HT1080 (cell line): ENCODE measurements at regions not wholly inside any gene's neighbourhood (a gene's known extent, or its start where the extent isn't known, plus 50 kb on each side); places are given as distances from the start of the nearest gene placed in this dataset. TPM values are rescaled to one million over a fixed set of nuclear protein-coding genes. Genes with fewer than 3 reads are reported as not detected.
A peak's percentile ranks its signal among the peaks of the same experiment; 100 is the strongest.

ENCODE experiments used
- DNase-seq: peaks from one replicate; pipeline ENCODE4 v3.0.0-alpha.2; 2015; ENCODE audit warnings: low read depth
- small RNA-seq: library from RNA; depleted of rRNA; stranded (forward); fragments of <200 nt; gene quantifications from one replicate; pipeline ENCODE3, GENCODE V24; 2014

DNA sequence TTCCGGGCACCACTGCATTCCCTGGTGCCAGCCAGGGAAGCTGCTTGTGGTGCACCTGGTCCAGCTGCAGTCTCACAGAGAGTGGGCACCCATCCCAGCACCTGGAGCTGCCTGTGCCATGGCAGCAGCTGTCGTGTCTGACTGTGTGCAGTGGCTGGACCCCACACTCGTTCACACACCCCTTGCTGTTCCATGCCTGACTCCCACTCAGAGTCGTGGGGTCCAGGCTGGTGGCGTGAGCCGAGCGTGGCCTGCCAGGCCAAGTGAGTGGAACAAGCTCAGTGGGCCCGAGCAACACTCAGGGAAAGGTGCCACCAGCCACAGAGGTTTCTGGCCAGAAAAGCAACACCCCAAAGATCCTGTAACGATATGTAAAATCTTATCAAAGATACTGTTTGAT lies 97.2 kb upstream of the KCNK1 start:
- DNase-seq: no peak

DNA sequence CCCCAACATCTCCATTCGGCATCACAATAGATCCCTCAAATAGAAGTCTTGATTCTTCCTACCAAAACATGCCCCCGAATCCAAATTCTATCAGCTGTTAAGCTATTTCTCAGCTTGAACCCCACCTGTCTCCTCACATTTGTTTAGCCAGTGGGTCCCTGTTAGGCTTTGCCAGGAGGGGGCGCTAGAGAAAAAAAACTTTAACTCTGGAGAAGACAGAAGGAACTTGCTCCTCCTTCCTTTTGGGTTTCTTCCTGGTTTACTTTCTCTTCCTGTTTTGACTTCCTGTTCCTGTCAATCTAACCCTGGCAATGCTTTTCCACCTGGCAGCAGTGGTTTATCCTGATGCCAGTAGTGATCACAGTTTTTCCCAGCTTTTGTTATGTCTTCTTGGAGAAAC lies 95.6 kb upstream of the KCNK1 start:
- peak; percentile 48 for DNase-seq

DNA sequence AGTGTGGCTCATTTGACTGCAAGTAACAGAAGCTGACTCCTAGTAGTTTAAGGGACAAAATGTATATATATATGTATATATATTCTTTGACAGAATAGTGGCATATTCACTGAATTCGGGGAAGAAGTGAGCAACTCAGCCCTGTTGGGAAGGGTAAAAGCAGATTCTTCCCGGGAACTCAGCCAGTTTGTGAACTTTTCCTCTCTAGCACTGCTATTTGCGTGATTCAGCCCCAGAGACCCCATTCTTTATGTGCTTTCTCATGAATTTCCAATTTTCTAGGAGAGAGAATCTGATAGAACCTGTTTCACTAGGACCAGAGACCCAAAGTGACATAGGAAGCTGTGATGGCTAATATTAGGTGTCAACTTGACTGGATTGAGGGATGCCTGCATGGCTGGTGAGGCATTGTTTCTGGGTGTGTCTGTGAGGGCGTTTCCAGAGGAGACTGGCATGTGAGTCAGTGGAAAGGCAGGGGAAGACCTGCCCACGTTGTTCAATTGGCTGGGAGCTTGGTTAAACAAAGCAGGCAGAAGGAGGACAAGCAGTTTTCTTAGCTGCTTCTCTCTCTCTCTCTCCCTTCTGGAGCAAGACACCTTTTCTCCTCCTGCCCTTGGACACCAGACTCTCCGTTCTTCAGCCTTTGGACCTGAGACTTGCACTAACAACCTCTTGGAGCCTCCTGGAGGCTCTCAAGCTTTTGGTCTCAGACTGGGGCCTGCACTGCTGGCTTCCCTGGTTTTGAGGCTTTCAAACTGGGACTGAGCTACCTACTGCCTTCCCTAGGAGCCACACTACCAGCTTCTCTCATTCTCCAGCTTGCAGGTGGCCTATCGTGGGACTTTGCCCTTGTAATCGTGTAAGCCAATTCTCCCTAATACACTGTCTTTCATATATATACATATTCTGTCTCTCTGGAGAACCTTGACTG lies 93.4 kb upstream of the KCNK1 start:
- peak; percentile 78 for DNase-seq

DNA sequence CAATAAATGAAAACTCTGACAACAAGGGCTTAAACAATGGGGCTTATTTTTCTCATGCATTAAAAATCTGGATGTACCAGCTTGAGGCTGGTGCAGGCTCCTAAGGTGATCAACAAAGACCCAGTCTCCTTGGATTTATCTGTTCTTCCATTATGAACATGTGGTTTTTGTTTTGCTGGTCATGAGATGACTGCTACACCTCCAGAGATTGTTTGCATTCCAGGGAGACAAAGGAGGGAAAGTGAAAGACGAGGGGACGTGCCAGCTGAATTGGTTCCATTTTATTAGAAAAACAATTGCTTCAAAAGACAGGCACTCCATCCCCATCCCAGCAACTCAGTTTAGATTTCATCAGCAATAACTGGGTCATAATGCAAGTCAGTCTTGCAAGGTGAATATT lies 90.9 kb upstream of the KCNK1 start:
- no peak for DNase-seq

DNA sequence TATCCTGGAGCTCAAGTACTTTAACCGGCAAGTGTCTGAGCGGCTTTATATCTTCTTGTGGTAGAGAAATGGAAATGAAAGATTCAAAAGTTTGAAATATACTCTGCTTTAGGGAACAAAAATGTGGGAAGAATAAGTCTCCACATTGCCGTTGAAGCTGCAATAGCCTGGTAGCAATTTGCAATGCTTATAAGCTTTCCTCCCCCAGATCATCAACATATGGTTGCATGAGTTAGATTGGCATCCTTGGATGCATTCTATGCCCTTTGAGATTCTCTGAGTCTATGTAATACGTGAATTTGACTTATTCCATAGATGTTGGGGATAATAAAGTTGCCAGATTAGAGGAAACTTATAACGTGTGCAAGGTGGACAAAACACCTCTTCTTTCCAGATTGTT lies 86.1 kb upstream of the KCNK1 start:
- no peak for DNase-seq

DNA sequence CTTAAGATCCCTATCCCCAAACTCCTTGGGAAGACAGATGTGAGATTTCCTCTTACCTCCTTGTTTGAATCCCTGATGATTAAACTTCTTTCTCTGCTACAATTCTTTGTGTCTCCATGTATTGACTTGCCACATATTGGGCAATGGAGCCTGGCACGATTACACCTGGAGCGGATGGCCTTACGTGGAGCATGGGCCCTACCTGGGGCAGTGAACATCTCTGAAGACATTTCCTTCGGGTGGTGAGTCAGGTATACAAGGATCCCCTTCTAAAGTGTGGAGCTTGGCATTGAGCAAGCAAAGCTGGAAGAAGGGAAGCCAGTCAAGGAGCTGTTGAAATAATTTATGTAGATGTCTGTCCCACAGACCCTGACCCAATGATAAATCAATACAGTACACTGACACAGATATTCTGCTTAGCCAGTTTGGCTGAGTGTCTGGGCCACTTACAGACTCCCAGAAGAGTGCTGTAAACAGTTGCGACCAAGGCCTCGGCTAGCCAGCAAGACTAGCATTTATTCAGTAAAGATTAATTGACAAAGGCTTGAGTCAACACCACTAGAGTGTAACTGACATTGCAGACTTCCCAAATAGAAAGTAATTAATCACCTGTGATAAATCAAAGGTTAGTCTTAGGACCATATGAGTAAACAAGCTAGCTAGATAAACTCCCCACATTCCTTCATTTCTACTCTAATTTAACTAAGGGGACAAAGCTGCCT lies 83.1 kb upstream of the KCNK1 start:
- no peak for DNase-seq

DNA sequence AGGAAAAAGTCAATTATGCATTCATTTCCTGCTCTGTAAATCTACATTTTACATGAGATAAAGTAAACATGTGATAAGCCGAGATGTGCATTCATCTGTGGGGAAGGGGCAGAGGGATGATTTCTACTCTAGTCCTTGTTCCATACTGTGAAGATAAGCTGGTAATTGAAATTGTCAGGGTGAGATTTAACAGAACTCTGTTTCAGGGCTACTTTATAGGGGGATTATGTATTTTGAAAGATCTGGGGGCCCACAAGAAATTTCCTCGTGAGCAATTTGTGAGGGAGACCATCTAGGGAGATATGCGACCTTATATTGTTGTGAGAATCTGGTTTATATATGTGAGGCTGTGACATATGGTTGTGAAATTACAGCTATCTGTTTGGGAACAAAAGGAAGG lies 73.1 kb upstream of the KCNK1 start:
- DNase-seq: no peak

DNA sequence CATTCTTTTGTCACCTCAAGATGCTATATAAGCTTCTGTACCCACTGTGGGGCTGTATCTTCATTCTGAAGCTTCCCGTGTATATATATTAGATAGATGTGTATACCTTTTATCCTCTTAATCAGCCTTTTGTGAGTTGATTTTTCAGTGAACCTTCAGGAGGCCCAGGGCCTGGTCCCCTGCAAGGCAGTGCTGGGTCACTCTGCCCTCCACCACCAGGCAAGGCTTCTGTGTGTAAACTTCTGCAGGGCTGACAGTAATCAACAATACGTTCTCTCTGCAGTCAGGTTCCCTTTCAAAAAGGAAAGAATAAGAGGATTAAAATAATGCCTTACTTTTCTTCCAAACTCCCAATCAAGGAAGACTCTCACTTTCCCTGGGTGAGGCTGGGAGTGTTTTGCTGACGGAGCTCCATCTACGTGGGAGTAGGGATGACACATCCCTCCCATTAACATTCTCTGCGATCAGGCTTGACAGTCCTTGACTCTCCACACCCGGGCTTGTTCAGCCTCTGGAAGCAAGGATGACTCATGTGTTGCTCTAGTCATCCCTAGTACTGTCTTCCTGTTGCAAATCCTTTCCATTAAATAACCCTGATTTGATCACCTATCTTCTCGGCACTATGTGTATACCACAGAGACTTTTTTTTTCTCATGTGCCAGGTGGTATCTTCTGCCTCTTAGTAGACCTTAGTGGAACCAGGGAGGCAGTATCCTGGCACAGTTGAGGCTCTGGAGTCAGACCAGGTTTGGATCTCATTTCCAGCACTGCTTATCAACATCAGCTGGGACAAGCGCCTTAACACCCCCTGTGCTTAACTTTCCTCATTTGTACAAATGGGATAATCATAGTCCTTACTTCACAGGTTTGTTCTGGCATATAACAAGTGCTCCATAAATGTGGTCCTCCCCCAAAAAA lies 70.3 kb upstream of the KCNK1 start:
- DNase-seq: peak; percentile 97

DNA sequence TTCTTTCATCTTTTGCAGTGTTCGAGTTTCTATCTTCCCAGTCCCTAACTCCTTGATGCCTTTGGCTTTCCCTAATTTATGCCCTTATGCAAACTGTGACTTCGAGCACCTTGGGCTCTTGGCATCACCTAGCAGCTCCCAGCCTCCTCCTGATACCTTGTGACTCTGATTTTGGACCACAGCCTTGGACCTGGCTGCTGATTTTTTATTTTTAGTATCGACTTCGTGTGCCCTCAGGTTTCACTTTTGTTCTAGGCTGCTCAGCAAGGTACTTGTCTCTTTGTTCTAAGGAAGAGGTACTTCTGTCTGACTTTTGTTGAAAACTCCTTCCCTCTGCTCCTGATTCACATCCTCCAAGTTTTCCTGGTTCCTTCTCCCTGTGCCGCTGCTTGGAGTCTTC lies 69.6 kb upstream of the KCNK1 start:
- no peak for DNase-seq

DNA sequence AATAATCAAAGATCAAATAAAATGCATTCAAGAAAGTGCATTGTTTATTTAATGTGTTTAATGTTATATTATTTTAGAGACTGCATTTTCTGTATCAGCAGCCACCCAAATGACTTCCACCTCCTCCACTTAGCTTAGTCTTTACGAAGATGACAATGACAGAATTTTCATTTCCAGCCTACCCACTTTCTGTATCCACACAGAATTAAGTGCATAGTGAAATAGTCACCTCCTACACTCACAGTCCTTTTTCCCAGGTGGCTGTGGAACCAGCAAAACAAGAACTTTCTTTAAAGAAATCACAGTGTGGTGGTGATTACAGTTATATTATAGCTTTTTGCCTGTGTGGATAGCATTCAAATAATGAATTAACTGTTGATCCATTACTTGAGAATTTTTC lies 66.2 kb upstream of the KCNK1 start:
- no peak for DNase-seq

DNA sequence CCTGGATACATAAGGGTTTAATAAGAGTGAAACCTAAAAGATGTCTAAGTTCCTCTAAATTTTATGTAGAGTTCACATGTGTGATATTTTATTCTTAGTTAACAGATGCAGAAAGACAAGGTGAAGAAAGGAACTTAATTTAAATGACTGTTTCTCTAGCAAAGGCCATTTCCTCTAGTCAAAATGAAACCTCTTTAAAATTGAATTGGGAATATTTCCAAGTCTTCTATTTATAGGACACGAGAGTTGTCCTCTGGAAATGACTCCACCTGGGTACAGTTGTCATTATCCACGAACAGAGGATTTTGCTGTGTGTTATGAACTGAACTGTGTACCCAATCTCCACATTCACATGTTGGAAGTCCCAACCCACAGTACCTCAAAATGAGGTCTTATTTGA lies 64.5 kb upstream of the KCNK1 start:
- no peak for DNase-seq

DNA sequence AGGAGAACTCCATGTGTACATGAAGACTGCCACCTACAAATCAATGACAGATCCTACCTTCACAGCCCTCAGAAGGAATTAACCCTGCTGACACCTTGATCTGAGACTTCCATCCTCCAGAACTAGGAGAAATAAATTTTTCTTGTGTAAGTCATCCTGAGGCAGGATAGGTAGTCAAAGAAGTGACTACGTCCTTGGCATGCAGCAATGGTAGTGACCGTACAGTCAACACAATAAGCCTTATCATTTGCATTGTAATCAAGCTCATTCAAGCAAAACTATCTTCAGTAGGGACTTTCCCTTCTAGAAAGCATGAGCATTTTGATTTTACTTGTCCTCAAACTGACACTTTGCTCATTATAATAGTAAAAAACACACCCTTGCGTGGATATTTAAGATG lies 64.0 kb upstream of the KCNK1 start:
- no peak for DNase-seq

DNA sequence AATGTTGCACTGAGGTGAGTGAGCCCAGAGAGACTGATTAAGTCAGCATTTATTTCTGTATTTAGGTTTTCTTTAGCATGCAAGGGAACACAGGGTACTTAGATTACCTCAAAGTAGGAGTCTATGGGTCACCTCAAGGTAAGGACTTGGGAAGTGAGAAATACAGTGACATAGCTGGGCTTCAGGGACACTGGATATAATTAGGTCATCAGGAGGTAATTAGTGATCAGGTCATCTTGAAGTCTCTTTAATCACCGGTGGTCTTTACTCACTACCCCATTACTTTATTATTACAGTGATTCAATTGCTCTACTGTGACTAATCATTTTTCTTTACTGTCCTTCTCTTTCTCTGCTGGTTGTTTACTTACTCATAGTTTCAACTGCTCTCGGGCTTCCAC lies 59.9 kb upstream of the KCNK1 start:
- peak; percentile 5 for DNase-seq

DNA sequence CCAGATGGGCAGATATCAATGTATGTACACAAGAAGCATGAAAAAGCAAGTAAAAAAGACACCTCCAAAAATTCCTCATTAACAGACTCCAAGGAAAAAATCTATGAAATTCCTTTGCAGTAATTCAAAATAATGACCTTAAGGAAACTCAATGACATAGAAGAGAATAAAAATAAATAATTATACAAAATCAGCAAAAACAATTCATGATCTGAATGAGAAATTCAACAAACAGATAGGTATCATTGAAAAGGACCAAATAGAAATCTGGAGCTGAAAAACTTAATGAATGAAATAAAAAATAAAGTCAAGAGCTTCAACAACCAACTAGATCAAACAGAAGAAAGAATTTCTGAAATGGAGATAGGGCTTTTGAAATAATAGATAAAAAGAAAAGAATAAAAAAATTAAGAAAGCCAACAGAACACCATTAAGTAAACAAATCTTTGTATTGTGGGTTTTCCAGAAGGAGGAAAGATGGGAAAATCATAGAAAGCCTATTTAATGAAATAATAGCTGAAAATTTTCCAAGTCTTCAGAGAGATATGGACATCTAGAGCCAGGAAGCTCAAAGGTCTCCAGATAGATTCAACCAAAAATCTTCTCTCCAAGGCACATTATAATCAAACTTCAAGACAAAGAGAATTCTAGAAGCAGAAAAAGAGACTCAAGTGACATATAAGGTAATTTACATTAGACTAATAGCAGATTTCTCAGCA lies 52.0 kb upstream of the KCNK1 start:
- DNase-seq: no peak

Small RNA genes lying in the stretch of these regions (small RNA-seq; reads per million reads assigned to genes)
- not detected for gene RNU4-77P
